Keratinocyte (primary cell): ENCODE measurements at regions not wholly inside any gene's neighbourhood (a gene's known extent, or its start where the extent isn't known, plus 50 kb on each side); places are given as distances from the start of the nearest gene placed in this dataset.

Source experiments
- EZH2 ChIP-seq: IDR thresholded peaks from one replicate; pipeline ENCODE4 v1.6.1; 2012; ENCODE audit warnings: inconsistent platforms, mild to moderate bottlenecking, low read length, moderate library complexity
- TF ChIP-seq, protein P1 (sequence below), 3 experiments: IDR thresholded peaks in 1 of 3; conservative IDR thresholded peaks in 1 of 3; optimal IDR thresholded peaks in 1 of 3; 2 replicates in 2 of 3; 3 replicates in 1 of 3; pipeline versions ENCODE3 to v1.5.1; 2011; ENCODE audit warnings: low read length in 3 of 3, mild to moderate bottlenecking in 3 of 3, moderate library complexity in 2 of 3, control low read depth in 1 of 3, inconsistent platforms in 1 of 3; ENCODE audit not compliant: insufficient read depth in 2 of 3; ENCODE audit errors: extremely low read depth in 1 of 3

GRCh38 chr14:98208211-98208611, 1063.8 kb downstream of the BCL11B start:
- no peak for TF ChIP-seq EZH2
- TF ChIP-seq, protein P1, sequence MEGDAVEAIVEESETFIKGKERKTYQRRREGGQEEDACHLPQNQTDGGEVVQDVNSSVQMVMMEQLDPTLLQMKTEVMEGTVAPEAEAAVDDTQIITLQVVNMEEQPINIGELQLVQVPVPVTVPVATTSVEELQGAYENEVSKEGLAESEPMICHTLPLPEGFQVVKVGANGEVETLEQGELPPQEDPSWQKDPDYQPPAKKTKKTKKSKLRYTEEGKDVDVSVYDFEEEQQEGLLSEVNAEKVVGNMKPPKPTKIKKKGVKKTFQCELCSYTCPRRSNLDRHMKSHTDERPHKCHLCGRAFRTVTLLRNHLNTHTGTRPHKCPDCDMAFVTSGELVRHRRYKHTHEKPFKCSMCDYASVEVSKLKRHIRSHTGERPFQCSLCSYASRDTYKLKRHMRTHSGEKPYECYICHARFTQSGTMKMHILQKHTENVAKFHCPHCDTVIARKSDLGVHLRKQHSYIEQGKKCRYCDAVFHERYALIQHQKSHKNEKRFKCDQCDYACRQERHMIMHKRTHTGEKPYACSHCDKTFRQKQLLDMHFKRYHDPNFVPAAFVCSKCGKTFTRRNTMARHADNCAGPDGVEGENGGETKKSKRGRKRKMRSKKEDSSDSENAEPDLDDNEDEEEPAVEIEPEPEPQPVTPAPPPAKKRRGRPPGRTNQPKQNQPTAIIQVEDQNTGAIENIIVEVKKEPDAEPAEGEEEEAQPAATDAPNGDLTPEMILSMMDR (optimal IDR thresholded peaks at IDR 0.05 in 1 of 3, IDR thresholded peaks at IDR 0.05 in 1 of 3, conservative IDR thresholded peaks at IDR 0.05 in 1 of 3; ENCODE audit: extremely low read depth in 1 of 3, insufficient read depth in 2 of 3, low read length in 3 of 3): no peak
